Adrenal gland (tissue), 9 donors: ENCODE measurements at regions not wholly inside any gene's neighbourhood (a gene's known extent, or its start where the extent isn't known, plus 50 kb on each side); places are given as distances from the start of the nearest gene placed in this dataset.

Experiments used
- DNase-seq, 7 donors: peaks; one replicate each; pipeline ENCODE4 v3.0.0-alpha.2; 2019 to 2020
- H3K27ac ChIP-seq, 5 donors: fragments of 200-600 bp; sonication (generic) in 4 of 5; 1 replicate in 3 of 5; 2 replicates in 2 of 5; pipeline versions ENCODE4 v1.5.1 to v1.8.0; 2016 to 2020; ENCODE audit warnings: mild to moderate bottlenecking in 1 of 5
- H3K27me3 ChIP-seq: fragments of 200-600 bp; 2 replicates; pipeline ENCODE4 v1.8.0; 2021
- H3K36me3 ChIP-seq, 2 donors: fragments of 200-600 bp; replicated peaks in 1 of 2; 1 replicate in 1 of 2; 2 replicates in 1 of 2; pipeline versions ENCODE4 v1.5.1 to v1.8.0; 2018 to 2022
- H3K4me1 ChIP-seq, 2 donors: fragments of 200-600 bp; replicated peaks in 1 of 2; 1 replicate in 1 of 2; 2 replicates in 1 of 2; pipeline versions ENCODE4 v1.5.1 to v1.8.0; 2018 to 2021
- H3K4me3 ChIP-seq, 4 donors: fragments of 200-600 bp; sonication (generic) in 3 of 4; one replicate each; pipeline ENCODE4 v1.5.1; 2016 to 2018
- H3K9me3 ChIP-seq, 3 donors: fragments of 200-600 bp; sonication (generic) in 1 of 3; replicated peaks in 1 of 3; 1 replicate in 2 of 3; 2 replicates in 1 of 3; pipeline versions ENCODE4 v1.5.1 to v1.8.0; 2016 to 2021
- CTCF ChIP-seq, 6 experiments: fragments of 450-650 bp in 4 of 6; fragments of 200-600 bp in 2 of 6; sonication (generic) in 1 of 6; IDR thresholded peaks; 1 replicate in 5 of 6; 2 replicates in 1 of 6; pipeline versions ENCODE4 v1.5.1 to v1.8.0; 2016 to 2021; ENCODE audit warnings: antibody characterized with exemption in 6 of 6, mild to moderate bottlenecking in 2 of 6, moderate library complexity in 1 of 6
- POLR2A ChIP-seq, 2 donors: fragments of 450-650 bp; IDR thresholded peaks; one replicate each; pipeline ENCODE4 v1.6.1; 2017; ENCODE audit warnings: antibody characterized with exemption in 2 of 2, mild to moderate bottlenecking in 2 of 2, moderate library complexity in 1 of 2
- WGBS, 4 donors: extraction: QIAGEN DNeasy Blood & Tissue Kit in 2 of 4; methylation state at CpG; one replicate each; pipeline versions ENCODE4 v1.1.5 to v1.1.7; 2013 to 2017; 5-methylcytosine and 5-hydroxymethylcytosine counted together
- intact Hi-C, 2 donors: fragments of 100-400 bp; cut with DNase I; formaldehyde crosslinking; loops; one replicate each; pipeline versions ENCODE4 v1.14.1 to v1.15.0; 2022 to 2023
- donor health status: healthy with polysubstance abuse.
- donor health status: Bipolar disorder and iron deficiency.
- donor health status: DM: yes; HTN: yes; CAD: no.
- donor health status: DM: no; HTN: no; CAD: no.
- donor health status: DM: no; HTN: no; CAD: no.

GRCh38 chr10:65201491-65201890, 1680.3 kb downstream of the REEP3 start:
- WGBS, 4 donors = 78 to 82% (median 82%) methylated on average over 3 of the region's 3 CpGs
- Histone ChIP-seq H3K9me3 (no peaks in the 10 kb centered on the region), H3K4me3 (no peak overlapping the region), H3K4me1 (no peaks in the 10 kb centered on the region), H3K27ac (no peak overlapping the region), H3K36me3 (no peaks in the 10 kb centered on the region), H3K27me3 (no peaks in the 10 kb centered on the region)
- DNase-seq = no peak
- TF ChIP-seq POLR2A (IDR thresholded peaks at IDR 0.05) (no peak), CTCF (IDR thresholded peaks at IDR 0.05) (no peak)
- intact Hi-C loops = no loop called here

- intact Hi-C loops = no loop called here
- no peaks in the 10 kb centered on the region for H3K36me3 ChIP-seq
- H3K4me1 ChIP-seq = no peaks in the 10 kb centered on the region
- H3K9me3 ChIP-seq = no peaks in the 10 kb centered on the region
- no peak for TF ChIP-seq CTCF (IDR thresholded peaks at IDR 0.05)
- no peak for TF ChIP-seq POLR2A (IDR thresholded peaks at IDR 0.05)
- no peak overlapping the region for H3K4me3 ChIP-seq
- H3K27ac ChIP-seq = no peak overlapping the region
- no peaks in the 10 kb centered on the region for H3K27me3 ChIP-seq
- WGBS, 4 donors = 69 to 86% (median 80%) methylated on average over 1 of the region's 1 CpG
- DNase-seq = no peak
These were observed 1683.8 kb downstream of the REEP3 start for GRCh38 chr10:65204999-65205398.

- H3K4me3 ChIP-seq = no peak overlapping the region
- no peaks in the 10 kb centered on the region for H3K36me3 ChIP-seq
- intact Hi-C loops = no loop called here
- TF ChIP-seq CTCF (IDR thresholded peaks at IDR 0.05) (no peak), POLR2A (IDR thresholded peaks at IDR 0.05) (no peak)
- no peaks in the 10 kb centered on the region for H3K4me1 ChIP-seq
- no peak for DNase-seq
- H3K27ac ChIP-seq = no peak overlapping the region
- WGBS, 4 donors = 61 to 72% (median 66%) methylated on average over 2 of the region's 2 CpGs
- no peaks in the 10 kb centered on the region for H3K9me3 ChIP-seq
- H3K27me3 ChIP-seq = no peaks in the 10 kb centered on the region
These were observed 1692.0 kb downstream of the REEP3 start for GRCh38 chr10:65213170-65213569.

GRCh38 chr10:65219444-65219843, 1698.2 kb downstream of the REEP3 start:
- H3K36me3 ChIP-seq = no peaks in the 10 kb centered on the region
- no peak overlapping the region for H3K4me3 ChIP-seq
- TF ChIP-seq POLR2A (IDR thresholded peaks at IDR 0.05) (no peak), CTCF (IDR thresholded peaks at IDR 0.05) (no peak)
- H3K9me3 ChIP-seq = no peaks in the 10 kb centered on the region
- 63 to 77% (median 75%) methylated on average over 3 of the region's 3 CpGs for WGBS, 4 donors
- intact Hi-C loops = no loop called here
- no peak overlapping the region for H3K27ac ChIP-seq
- H3K27me3 ChIP-seq = no peaks in the 10 kb centered on the region
- DNase-seq = no peak
- H3K4me1 ChIP-seq = no peaks in the 10 kb centered on the region
